HT1080 (cell line): ENCODE measurements at regions not wholly inside any gene's neighbourhood (a gene's known extent, or its start where the extent isn't known, plus 50 kb on each side); places are given as distances from the start of the nearest gene placed in this dataset.
"Not testable (repeated sequence)": the region's sequence is repeated elsewhere in the genome, so short reads cannot be mapped to it uniquely, and the experiment has no call there.

ENCODE experiments used
- DNase-seq: peaks from one replicate; pipeline ENCODE4 v3.0.0-alpha.2; 2015; ENCODE audit warnings: low read depth

DNA sequence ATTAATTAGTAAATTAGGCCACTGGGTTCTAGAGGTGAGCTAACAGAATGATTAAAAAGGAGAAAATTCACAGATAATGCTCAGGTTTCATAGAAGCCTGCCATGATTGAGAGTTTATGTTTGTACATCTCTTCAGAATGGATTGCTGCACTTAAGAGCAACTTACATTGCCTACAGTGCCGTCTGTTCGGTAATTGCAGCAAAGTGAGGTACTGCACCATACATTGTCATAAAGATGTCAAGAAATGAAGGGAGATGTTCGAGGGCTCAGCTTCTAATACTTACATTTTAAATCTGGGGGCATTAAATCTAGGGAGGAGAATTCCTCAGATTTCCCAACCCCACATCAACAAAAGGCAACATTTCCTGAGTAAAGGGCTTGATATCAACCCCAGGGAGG lies 976.2 kb upstream of the FANCL start:
- no peak for DNase-seq

DNA sequence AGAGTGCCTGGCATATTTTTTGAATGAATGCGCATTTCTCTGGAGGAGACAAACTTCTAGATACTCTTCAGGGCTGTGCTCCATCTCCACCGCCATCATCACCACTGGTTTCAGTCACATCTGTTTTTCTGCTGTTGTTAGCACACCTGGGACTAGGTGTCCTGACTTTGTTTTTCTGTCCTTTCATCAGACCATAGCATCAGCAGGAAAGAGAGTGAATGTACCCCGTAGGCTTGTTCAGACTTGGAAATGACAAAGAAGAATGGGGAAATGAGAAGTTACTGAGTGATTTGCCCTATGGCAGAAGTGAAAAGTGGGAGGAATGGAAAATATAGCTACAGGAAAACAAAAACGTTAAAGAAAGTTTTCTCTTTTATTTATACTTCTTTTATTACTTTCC lies 965.2 kb upstream of the FANCL start:
- no peak for DNase-seq

DNA sequence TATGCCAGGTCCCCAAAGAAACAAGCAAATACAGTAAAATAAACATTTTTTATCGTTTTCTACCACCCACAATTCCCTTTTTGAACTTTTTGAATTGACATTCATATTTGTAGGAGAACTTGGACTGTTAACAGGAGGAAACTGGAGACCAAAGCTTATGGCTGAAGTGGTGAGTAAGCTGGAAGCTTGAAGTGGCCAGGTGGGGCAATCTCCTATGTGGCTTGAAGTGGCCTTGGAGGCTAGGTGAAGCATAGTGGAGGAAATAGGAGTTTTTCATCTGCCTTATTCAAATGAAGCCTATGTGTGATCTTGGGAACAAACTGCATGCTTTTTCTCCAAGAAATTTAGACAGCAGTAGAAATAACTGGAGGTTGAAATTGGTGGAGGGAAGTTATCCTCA lies 962.9 kb upstream of the FANCL start:
- DNase-seq, result no peak

DNA sequence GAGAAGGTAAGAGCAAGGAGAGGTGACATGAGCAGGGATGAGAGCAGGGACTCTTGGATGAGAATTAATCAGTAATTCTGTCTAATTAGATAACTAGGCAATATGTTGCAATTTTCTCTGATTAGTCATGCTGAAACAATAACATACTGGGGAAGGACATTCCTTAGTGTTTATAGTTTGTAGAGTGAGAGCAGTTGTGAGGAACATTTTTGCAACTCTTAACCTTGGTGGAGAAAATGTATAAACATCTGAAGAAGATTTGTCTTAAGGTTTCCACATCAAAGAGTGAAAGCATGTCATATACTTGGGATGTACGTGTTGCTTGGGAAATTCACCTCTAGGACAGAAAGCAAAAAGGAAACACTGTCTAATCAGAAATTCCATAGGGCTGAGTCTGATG lies 955.4 kb upstream of the FANCL start:
- no peak for DNase-seq

DNA sequence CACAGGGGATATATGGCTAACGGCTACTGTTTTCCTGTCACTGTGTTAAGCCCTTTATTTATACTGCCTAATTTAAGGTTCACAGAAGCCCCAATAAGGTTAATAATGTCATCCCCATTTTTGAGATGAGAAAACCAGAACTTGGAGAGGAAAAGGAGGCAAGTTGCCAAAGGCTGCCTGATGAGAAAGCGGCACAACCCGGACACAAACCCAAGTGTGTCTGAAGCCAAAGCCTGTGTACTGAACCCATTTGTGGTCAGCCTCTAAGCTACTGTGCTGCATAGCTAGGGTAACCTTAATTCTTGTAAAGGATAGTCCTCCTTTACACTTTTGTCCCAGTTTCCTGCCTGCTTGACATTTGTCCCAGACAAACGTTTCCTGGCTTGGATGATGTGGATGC lies 954.7 kb upstream of the FANCL start:
- no peak for DNase-seq

DNA sequence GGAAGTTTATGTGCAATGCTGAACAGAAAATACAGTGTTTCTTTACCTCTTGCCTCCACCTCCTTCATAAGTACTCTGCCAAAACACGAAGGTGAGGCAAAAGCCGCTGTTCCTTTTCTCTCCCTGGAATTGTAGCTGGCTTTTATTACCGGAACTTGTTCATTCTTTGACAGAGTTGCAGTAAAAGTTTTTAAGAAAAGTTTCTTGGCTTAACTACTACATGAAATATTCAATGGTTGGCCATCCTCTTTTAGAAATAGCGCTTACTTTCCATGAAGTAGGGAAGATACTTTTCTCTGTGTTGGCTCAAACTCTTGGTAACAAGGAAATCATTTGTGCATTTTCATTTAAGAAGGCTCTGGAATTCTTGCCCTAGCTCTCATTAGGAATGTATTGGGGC lies 950.7 kb upstream of the FANCL start:
- no peak for DNase-seq

DNA sequence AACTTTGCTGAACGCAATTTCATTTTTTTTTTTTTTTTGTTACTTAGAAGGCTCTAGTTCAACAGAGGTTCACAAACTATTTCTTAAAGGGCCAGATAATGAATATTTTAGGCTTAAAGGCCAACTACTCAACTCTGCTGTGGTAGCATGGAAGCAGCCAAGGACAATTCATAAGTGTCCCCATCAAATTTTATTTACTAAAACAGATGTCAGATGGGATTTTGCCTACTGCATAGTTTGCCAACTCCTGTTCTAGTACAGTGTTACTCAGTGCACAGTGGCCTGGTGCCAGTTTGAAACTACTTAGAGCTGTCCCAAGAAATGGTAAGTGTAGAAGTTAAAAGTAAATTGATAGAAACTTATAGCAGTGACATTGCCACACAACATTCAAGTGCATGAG lies 949.4 kb upstream of the FANCL start:
- DNase-seq, result no peak

DNA sequence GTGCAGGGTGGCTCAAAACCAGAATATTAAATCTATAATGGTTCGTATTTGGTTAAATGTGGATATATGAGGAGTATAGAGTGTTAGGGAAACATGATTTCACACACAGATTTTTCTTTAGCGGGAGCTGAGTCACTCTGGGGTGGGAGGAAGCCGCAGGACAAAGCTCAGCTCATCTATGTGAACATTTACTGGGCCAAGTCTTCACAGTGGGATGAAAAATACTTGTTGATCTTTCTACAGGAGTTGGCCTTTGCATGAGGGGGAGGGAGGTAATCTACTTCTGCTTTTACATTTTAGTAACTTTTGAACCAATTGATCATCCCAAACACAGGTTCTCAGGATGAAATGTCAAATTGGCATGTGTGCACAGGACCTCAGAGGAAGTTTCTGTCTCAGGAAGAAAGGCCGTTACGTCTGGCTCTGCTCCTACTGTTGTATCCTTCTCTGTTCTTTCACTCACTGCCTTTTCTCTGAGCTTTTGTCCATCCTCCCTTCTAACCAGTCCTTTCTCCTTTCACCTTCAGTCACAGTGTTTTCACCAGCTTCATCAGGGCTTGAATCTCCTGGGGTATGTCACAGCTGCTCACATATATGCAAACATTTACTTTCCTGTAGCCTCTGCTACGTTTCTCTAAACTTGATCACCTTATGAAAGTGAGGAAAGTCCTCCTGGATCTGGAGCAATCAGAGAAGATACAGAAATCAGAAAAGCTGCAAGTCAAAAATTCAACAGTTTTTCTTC lies 943.3 kb upstream of the FANCL start:
- DNase-seq, result peak; percentile 11

DNA sequence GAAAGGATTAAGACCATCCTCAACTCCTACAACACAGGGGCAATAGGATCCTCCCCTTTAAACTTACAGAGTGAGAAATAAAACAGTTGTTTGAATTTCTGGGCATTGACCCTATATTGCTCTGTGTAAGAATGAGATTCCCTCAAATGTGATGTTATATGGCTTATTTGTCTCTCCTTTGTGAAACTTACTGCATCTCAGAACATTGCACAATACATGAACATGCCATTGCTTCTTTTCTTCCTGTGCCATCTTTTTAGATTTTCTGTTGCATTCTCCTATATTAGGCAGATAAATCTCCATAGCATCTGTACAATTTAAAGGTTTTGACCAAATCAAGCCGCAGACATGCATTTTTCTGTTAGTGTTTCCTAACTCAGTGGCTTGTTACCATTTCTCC lies 941.9 kb upstream of the FANCL start:
- DNase-seq, result no peak

DNA sequence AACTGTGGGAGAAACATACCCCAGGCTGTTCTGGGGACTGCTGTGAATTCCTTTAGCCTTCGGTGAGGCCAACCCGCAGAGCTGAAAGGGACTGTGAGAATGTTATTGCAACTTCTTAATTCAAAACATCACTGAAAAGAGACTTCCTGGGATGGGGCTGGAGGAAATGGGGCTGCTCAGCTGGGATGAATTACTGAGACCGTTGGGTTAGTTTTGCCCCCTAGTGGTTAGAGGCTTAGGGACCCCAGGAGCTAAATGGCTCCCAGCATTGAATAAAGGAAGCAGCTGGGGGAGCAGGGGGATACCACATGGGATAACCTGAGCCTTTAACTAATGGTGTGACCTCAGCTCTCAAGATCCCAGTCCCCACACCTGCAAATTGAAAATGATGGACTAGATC lies 941.1 kb upstream of the FANCL start:
- DNase-seq, result peak; percentile 15

DNA sequence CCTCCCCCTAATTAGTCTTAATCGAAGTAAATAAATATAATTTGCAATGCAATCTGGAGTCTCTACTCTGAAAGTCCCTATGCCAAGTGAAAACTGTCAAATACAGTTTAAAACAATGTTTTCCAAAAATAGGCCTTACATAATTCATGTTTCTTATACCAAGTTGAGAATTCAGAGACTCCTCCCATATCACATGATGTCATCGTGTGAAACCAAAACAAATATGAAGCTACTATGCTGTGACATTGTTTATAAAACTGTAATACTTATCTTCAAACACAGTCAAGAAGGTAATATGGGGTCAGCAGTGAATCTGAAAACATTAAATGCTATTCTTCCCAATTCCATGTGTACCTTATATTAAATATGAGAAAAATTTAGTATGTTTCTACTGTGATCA lies 940.2 kb upstream of the FANCL start:
- no peak for DNase-seq

DNA sequence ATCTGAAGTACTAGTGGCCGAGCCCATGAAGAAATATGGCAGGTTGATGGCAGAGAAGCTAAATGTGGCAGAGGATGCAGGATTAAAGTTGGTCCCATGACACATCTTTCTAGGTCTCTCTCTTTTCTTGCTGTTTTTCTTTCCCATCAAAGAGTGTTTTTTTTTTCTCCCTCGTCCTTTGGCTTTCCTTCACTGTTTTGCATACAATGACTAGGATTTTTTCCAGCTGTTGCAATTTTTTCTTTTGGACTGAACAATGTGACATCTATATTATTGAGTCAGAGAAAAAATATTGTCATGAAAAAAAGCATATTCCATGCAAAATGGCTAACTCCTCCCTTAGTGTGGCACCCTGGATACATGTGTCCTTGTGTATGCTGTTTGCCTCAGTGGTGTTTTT lies 939.5 kb upstream of the FANCL start:
- DNase-seq, result no peak

DNA sequence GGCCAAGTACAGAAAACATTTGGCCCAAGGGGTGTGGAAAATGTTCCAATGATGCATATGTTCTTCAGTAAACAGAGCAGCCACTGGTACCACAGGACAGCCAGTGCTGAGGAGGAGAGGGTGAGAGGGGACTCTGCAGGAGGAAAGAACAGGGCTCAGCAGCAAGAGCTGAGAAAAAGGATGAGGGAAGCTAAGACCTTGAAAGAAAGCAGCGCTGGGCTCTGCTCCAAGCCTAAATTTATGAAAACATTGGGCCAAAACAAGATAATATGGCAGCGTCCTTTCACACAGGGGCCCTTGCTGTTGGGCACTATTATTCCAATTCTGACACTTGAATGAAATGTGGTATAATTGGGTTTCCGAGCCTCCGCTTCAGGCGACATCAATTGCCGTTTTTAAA lies 939.0 kb upstream of the FANCL start:
- DNase-seq, result no peak

DNA sequence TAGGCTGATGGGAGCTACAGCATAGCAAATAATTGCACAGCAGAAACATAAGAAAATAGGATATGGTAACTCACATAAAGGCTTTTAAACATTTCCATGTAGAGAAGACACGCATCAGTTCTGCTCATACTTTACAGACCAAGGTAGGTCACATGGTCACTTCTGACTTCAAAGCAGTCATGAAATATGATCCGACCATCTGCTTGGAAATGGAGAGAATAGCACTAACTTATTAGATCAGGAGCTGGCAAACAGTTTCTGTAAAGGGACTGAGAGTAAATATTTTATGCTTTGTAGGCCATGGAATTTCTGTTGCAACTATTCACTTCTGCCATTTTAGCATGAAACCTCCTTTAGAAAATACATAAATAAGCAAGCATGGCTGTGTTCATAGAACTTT lies 936.6 kb upstream of the FANCL start:
- no peak for DNase-seq

DNA sequence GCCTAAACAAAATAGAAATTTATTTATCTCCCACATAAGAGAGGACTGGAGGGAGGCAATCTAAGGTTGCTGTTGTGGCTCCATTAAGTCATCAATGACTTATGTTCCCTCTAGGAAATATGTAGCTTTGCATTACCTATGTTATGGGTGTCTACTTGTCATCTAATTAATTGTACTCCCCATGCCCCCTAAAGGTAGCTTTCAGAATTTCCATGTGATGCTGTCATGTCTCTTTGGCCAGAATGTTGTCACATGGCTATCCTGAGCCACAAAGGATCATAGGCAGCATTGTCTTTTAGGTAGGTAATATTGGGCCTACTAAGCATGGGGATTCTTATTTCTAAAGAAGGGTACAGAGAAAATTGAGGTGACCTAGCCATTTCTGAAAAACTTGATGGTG lies 935.6 kb upstream of the FANCL start:
- no peak for DNase-seq

DNA sequence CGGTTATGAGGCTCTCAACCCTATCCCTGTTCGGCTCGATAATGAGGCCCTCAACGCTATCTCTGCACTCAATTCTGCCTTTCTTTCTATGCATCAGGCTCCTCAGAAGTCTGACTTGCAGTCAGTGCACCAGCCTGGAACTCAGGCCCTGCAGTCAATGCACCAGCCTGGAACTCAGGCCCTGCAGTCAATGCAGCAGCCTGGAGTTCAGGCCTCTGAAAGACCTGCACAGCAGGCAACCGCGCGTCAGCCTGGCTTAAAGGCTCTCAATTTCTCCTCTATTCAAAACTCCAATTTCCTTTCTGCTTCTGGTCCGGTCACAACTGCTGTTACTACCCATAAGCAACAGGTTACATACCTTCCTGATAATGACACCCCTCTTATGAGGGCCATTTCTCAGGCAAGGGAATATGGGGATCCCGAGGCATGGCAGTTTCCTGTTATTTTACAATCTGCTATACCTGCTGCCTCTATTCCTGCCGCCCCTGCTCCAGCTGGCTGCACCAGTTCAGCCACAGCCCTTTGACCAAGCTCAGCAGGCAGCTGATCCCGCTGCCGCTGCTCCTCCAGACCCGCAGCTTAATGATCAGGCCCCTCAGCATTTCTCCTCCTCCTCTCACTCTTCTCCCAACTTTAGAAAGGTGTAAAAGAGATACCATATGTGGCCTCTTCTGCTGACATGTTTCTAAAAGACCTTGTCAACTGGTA lies 933.6 kb upstream of the FANCL start:
- no peak for DNase-seq

DNA sequence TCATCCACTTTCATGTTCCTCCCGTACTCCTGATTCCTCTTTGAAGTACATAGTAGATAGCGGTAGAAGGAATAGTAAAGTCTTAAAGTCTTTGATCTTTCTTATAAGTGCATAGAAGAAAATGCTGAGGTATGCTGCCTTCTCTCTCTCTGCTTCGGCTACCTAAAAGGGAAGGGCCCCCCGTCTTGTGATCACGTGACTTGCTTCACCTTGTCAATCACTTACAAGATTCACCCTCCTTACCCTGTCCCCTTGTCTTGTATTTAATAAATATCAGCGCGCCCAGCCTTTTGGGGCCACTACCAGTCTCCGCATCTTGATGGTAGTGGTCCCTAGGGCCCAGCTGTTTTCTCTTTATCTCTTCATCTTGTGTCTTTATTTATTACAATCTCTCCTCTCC lies 932.2 kb upstream of the FANCL start:
- no peak for DNase-seq

DNA sequence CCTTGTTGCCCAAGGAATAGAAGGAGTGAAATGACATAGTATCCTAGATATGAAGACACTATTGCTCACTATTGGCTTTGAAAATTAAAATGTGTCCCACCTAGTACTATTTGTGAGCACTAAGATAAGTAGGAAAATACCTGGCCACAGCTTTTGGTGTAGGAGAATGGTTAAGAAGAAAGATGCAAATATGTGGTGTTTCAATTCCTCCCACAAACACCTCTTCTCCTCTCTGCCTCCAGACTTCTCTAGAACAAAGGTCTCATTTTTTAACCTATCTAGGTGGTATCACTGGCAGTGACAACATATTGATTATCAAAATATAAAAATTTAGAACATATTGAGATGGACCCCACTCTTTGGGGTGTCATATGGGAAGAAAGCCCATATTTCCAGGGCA lies 929.9 kb upstream of the FANCL start:
- DNase-seq, result no peak

DNA sequence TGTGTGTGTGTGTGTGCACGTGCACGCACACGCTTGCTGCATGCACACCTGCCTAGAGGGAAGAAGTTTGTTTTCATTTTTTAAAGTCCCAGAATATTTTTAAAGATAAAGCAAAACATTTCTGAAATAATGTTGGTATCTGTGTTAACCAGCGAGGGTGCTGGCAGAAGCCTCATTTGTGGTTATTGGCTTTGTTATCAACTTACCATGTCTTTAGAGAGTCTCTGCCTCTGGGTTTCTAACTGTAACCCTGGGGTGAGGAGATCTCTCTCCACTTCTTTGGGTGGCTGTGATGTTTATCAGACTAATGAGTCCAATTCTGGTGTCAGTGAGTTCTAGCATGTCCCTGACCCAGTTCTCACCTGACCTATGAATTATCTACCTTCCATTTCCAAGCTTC lies 927.6 kb upstream of the FANCL start:
- DNase-seq, result no peak

DNA sequence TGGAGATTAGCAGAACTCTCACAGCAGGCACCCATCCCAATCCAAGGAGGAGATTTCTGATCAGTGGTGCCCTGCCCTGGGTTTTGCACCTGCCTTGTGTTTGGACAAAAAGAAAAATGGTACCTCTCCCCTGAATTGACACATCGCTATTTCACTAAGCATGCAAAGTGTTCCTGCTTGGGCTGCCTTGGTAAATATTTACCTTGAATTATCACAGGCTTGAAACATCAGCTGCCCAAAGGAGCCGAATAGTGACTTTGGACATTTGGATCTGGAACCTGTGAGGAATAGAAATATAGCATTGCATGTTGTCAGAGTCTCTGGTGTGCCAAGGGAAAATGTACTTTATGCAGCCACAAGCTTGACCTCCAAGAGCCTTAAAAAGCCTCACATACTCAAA lies 926.4 kb upstream of the FANCL start:
- DNase-seq, result no peak

DNA sequence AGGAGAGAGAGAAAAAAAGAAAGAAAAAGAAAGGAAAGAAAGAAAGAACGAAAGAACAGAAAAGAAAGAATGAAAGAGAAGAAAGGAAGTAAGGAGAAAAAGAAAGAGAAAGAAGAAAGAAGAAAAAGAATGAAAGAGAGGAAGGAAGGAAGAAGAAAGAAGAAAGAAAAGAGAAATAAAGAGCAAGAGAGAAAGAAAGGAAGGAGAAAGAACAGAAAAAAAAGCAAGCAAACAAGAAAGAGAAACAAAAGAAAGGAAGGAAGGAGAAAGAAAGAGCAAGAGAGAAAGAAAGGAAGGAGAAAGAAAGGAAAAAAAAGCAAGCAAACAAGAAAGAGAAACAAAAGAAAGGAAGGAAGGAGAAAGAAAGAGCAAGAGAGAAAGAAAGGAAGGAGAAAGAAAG lies 916.8 kb upstream of the FANCL start:
- not testable (repeated sequence) for DNase-seq

DNA sequence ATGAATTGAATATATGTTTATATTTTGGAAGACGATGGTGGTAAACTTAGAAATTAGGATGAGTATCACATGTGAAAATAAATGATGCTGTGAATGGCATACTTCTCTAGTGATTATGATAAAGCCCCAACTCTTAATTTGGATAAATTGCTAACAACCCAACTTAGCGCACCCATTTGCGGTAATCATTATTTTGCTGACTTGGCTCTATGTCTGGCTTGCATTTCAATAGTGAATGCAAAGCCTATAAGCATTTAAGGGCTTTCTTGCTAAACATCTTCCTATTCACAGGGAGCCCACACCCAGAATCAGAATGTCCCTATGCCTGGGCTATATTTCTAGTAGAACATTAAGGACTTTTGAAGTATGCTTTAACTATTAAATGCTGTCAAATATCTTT lies 910.7 kb upstream of the FANCL start:
- DNase-seq, result no peak

DNA sequence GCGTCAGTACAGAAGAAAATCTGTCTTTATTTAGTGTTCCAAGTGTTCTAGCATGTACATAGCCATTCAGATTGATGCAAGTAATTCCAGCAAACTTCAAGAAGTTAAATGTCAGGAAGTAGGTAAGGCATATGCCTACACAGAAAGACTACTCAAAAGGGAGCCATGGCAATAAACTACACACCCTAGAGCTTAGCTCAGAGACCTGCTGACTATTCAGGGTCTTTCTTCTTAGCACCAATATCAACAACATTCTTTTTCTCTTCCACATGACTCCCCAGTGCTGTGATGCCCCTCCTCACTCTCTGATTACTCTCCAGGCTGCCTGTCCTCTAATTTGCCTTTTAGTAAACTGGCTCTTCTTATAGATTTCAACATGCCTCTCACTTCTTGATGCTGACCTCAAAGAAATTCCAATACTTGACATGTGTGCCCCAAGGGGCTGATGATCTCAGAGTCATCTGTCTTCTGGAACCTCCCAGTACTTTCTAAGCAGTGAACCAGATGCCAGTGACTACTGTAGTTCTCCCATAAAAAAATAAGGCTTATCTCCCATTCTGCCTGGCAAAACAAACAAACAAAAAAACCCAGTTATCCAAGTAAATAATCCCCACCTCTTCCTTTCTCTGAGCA lies 909.2 kb upstream of the FANCL start:
- DNase-seq, result no peak
